Transverse colon (tissue), 3 donors: ENCODE measurements at regions not wholly inside any gene's neighbourhood (a gene's known extent, or its start where the extent isn't known, plus 50 kb on each side); places are given as distances from the start of the nearest gene placed in this dataset.

Experiments
- CTCF ChIP-seq, 5 experiments: fragments of 200-600 bp in 3 of 5; fragments of 450-650 bp in 2 of 5; sonication (generic) in 3 of 5; IDR thresholded peaks; 1 replicate in 2 of 5; 2 replicates in 3 of 5; pipeline ENCODE4 v1.5.1; 2016 to 2017; ENCODE audit warnings: antibody characterized with exemption in 5 of 5, inconsistent platforms in 3 of 5, mild to moderate bottlenecking in 2 of 5, moderate library complexity in 1 of 5
- EP300 ChIP-seq: sonication (generic); formaldehyde crosslinking; IDR thresholded peaks from one replicate; pipeline ENCODE4 v1.6.1; 2017; ENCODE audit warnings: antibody characterized with exemption, low read depth
- POLR2A ChIP-seq: fragments of 450-650 bp; IDR thresholded peaks from one replicate; pipeline ENCODE4 v1.6.1; 2016; ENCODE audit warnings: antibody characterized with exemption, mild to moderate bottlenecking, moderate library complexity

GRCh38 chr1:30008372-30008997, 714.9 kb downstream of the MATN1 start:
- TF ChIP-seq CTCF (IDR thresholded peaks at IDR 0.05) (no peak), POLR2A (no peak), EP300 (no peak)
